ENCODE measurements at regions not wholly inside any gene's neighbourhood (a gene's known extent, or its start where the extent isn't known, plus 50 kb on each side); places are given as distances from the start of the nearest gene placed in this dataset.

DNA sequence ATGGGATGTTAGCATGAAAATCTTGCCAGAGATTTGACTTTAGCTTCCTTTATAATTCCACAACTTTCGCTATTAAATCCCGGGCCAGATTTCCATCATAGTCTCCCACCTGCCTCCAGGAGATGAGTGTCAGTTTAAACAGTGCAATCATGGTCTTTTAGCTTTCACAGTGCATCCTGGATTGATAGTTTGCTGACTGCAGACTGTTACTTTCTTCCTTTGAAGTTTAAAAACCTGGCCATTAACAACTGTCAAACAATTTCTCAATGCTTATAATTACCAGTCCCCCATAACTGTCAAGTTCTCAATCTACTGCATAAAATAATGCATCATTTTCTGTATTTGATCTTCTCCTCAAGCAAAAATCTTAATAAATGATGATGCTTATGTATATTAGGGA lies 108.4 kb upstream of the FSTL5 start:
- TF ChIP-seq NFRKB (IDR thresholded peaks at IDR 0.05), result no peak
- TF ChIP-seq BHLHE40 (IDR thresholded peaks at IDR 0.05; ENCODE audit: borderline replicate concordance), result no peak
- no peak for TF ChIP-seq TARDBP (IDR thresholded peaks at IDR 0.05)
- no peak for TF ChIP-seq ARNT (IDR thresholded peaks at IDR 0.05)
- TF ChIP-seq ZNF384 (IDR thresholded peaks at IDR 0.05), result no peak
- no peak for TF ChIP-seq FOXK2 (IDR thresholded peaks at IDR 0.05)
- TF ChIP-seq, protein P1, sequence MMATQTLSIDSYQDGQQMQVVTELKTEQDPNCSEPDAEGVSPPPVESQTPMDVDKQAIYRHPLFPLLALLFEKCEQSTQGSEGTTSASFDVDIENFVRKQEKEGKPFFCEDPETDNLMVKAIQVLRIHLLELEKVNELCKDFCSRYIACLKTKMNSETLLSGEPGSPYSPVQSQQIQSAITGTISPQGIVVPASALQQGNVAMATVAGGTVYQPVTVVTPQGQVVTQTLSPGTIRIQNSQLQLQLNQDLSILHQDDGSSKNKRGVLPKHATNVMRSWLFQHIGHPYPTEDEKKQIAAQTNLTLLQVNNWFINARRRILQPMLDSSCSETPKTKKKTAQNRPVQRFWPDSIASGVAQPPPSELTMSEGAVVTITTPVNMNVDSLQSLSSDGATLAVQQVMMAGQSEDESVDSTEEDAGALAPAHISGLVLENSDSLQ (IDR thresholded peaks at IDR 0.05), result no peak
- TF ChIP-seq ELF4 (IDR thresholded peaks at IDR 0.05), result no peak
- no peak for TF ChIP-seq SP1 (IDR thresholded peaks at IDR 0.05)
- TF ChIP-seq SUZ12 (IDR thresholded peaks at IDR 0.05), result no peak
- TF ChIP-seq FOXM1 (IDR thresholded peaks at IDR 0.05; ENCODE audit: borderline replicate concordance), result no peak
- TF ChIP-seq LEF1 (IDR thresholded peaks at IDR 0.05; ENCODE audit: borderline replicate concordance), result no peak
- no peak for TF ChIP-seq L3MBTL2 (conservative IDR thresholded peaks at IDR 0.05)
- no peak for TF ChIP-seq CTBP1 (IDR thresholded peaks at IDR 0.05; ENCODE audit: borderline replicate concordance)
